Dedifferentiated amniotic fluid mesenchymal stem cell (primary cell): ENCODE measurements at regions not wholly inside any gene's neighbourhood (a gene's known extent, or its start where the extent isn't known, plus 50 kb on each side); places are given as distances from the start of the nearest gene placed in this dataset.
"Not testable (repeated sequence)": the region's sequence is repeated elsewhere in the genome, so short reads cannot be mapped to it uniquely, and the experiment has no call there.

Source experiments
- DNase-seq: peaks from one replicate; pipeline ENCODE4 v3.0.0-alpha.2; 2016; ENCODE audit errors: extremely low spot score

- not testable (repeated sequence) for DNase-seq
These were observed 672.6 kb downstream of the UQCRFS1 start for GRCh38 chr19:28540385-28540784.

- no peak for DNase-seq
These were observed 673.2 kb downstream of the UQCRFS1 start for GRCh38 chr19:28539759-28540158.

- DNase-seq, result not testable (repeated sequence)
These were observed 674.4 kb downstream of the UQCRFS1 start for GRCh38 chr19:28538579-28538978.

- no peak for DNase-seq
These were observed 675.1 kb downstream of the UQCRFS1 start for GRCh38 chr19:28537896-28538295.

GRCh38 chr19:28537079-28537478 lies 675.9 kb downstream of the UQCRFS1 start:
- DNase-seq, result no peak

GRCh38 chr19:28535352-28535775 lies 677.6 kb downstream of the UQCRFS1 start:
- no peak for DNase-seq

GRCh38 chr19:28534766-28535351 lies 678.1 kb downstream of the UQCRFS1 start:
- DNase-seq, result no peak

GRCh38 chr19:28532765-28533341 lies 680.1 kb downstream of the UQCRFS1 start:
- DNase-seq, result no peak

- no peak for DNase-seq
These were observed 681.0 kb downstream of the UQCRFS1 start for GRCh38 chr19:28531979-28532378.

GRCh38 chr19:28530406-28531035 lies 682.4 kb downstream of the UQCRFS1 start:
- no peak for DNase-seq

- DNase-seq, result no peak
These were observed 686.9 kb downstream of the UQCRFS1 start for GRCh38 chr19:28526038-28526437.

- no peak for DNase-seq
These were observed 689.3 kb downstream of the UQCRFS1 start for GRCh38 chr19:28523619-28524018.

- no peak for DNase-seq
These were observed 690.4 kb downstream of the UQCRFS1 start for GRCh38 chr19:28522545-28522922.

- DNase-seq, result no peak
These were observed 691.1 kb downstream of the UQCRFS1 start for GRCh38 chr19:28521614-28522544.

GRCh38 chr19:28520998-28521568 lies 691.9 kb downstream of the UQCRFS1 start:
- no peak for DNase-seq

- DNase-seq, result no peak
These were observed 692.7 kb downstream of the UQCRFS1 start for GRCh38 chr19:28519952-28520861.

- no peak for DNase-seq
These were observed 693.7 kb downstream of the UQCRFS1 start for GRCh38 chr19:28519218-28519779.

GRCh38 chr19:28516415-28516872 lies 696.5 kb downstream of the UQCRFS1 start:
- DNase-seq, result no peak

- no peak for DNase-seq
These were observed 698.8 kb downstream of the UQCRFS1 start for GRCh38 chr19:28514166-28514565.

GRCh38 chr19:28511655-28512054 lies 701.3 kb downstream of the UQCRFS1 start:
- DNase-seq, result no peak
